ENCODE measurements at regions not wholly inside any gene's neighbourhood (a gene's known extent, or its start where the extent isn't known, plus 50 kb on each side); places are given as distances from the start of the nearest gene placed in this dataset.

DNA sequence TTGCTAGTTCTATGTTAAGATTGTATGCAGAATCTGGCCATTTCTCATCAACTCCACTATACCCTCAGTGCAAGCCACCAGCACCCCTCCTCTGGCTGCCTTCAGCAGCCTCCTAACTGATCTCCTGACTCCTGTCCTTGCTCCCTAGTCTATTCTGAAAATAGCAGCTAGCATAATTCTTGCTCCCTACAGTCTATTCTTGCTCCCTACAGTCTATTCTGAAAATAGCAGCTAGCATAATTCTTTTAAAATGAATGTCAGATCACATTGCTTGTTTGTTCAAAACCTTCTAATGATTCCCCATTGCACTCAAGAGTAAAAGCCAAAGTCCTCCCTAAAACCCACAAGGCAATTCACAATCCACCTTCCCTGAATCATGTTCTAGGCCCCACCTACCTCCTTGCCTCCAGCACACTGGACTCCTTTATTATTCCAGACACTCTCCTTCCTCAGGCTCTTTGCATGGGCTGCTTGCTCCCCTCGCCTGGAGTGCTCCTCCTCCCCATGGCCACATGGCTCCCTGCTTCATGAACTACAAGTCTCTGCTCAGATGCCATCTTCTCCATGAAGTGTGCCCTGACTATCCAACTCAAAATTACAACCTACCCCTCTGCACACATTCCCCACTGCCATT is 164.2 kb upstream of the TNFAIP3 start:
- TF ChIP-seq, protein P1, sequence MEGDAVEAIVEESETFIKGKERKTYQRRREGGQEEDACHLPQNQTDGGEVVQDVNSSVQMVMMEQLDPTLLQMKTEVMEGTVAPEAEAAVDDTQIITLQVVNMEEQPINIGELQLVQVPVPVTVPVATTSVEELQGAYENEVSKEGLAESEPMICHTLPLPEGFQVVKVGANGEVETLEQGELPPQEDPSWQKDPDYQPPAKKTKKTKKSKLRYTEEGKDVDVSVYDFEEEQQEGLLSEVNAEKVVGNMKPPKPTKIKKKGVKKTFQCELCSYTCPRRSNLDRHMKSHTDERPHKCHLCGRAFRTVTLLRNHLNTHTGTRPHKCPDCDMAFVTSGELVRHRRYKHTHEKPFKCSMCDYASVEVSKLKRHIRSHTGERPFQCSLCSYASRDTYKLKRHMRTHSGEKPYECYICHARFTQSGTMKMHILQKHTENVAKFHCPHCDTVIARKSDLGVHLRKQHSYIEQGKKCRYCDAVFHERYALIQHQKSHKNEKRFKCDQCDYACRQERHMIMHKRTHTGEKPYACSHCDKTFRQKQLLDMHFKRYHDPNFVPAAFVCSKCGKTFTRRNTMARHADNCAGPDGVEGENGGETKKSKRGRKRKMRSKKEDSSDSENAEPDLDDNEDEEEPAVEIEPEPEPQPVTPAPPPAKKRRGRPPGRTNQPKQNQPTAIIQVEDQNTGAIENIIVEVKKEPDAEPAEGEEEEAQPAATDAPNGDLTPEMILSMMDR (IDR thresholded peaks at IDR 0.05; ENCODE audit: low read length) = no peak
- no peak for TF ChIP-seq EZH2phosphoT487 (IDR thresholded peaks at IDR 0.05; ENCODE audit: low read length)
- TF ChIP-seq EZH2 (optimal IDR thresholded peaks at IDR 0.05; ENCODE audit: low read depth, low read length) = no peak
